ENCODE measurements at regions not wholly inside any gene's neighbourhood (a gene's known extent, or its start where the extent isn't known, plus 50 kb on each side); places are given as distances from the start of the nearest gene placed in this dataset.

DNA sequence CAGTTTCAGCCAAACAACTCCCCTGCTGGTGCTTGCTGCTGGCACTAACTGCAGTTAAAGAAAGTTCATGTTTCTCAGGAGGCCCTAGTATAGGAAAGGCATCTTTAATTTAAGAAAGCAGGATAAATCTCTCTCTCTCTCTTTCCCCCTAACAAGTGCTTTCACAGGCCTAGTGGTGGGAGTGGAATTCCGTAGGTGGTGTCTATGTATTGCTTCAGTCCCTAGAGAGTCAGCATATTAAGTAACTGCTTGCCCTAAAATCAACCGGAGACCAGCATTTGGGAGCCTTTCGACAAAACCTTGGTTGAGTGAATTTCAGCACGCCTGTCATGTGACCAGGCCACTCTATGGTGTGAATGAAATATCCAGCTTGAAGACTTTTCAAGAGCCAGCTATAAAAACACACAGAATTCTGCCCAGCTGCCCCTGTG lies 169.2 kb upstream of the TGFBR2 start:
- ATAC-seq = no peak
- no peaks in the 10 kb centered on the region for H3K9me3 ChIP-seq (ENCODE audit: control insufficient read depth, insufficient read depth, low read depth, low read length)
- H3K27me3 ChIP-seq (ENCODE audit: control insufficient read depth, insufficient read depth, low read length) = no peaks in the 10 kb centered on the region
- CTCF ChIA-PET = interaction anchor here (0.9 kb wide), 1 partner anchor 302 kb away, joined by 3 read pairs; no protein-coding TSS in a partner anchor
- no peak for DNase-seq (ENCODE audit: low read depth, low spot score)
- BruUV-seq (replicated peaks) = no TSS peak
- peak overlapping the region; percentile 34; the same call in 1 of the 2 replicates for H3K27ac ChIP-seq (ENCODE audit: low read length)
- H3K4me1 ChIP-seq (ENCODE audit: control insufficient read depth, insufficient read depth, low read length) = peaks cover 20% of the 10 kb centered on the region
- no peak overlapping the region for H3K4me3 ChIP-seq (ENCODE audit: low read depth in 2 of 2, low read length in 2 of 2)
- TF ChIP-seq TCF7L2 (IDR thresholded peaks at IDR 0.05; ENCODE audit: low read depth, low read length) = no peak
- no peak for TF ChIP-seq POLR2AphosphoS5 (IDR thresholded peaks at IDR 0.05; ENCODE audit: low read depth, low read length)
- in situ Hi-C loops (cut with HindIII; ENCODE audit: low pct_unique_long_range_greater_than_20kb, low sequenced_read_pairs) = no loop called here
- intact Hi-C loops (cut with micrococcal nuclease; ENCODE audit: unreplicated experiment) = no loop called here
- POLR2A ChIA-PET = no interaction called here
- no peaks in the 10 kb centered on the region; the same call in 1 of the 2 replicates for H3K36me3 ChIP-seq (ENCODE audit: control insufficient read depth, insufficient read depth, low read length)

DNA sequence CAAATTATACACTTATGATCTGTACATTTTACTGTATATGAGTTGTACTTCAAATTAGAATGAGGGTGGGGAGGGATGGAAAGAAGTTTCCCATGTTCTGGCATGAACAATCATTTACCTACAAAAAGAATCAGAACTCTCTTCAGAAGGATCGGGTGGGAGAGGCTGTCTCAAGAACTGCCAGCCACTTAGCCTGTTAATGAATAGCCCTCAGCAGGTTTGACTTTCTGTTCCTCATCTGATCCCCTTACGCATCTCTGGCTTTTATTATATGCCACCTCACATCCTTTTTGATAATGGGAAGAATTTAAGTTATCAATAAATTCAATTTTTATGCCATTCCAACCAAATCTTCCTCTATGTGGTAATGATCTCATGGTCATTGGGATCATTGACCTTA lies 168.3 kb upstream of the TGFBR2 start:
- BruUV-seq (replicated peaks) = no TSS peak
- in situ Hi-C loops (cut with HindIII; ENCODE audit: low pct_unique_long_range_greater_than_20kb, low sequenced_read_pairs) (no loop called here), intact Hi-C loops (cut with micrococcal nuclease; ENCODE audit: unreplicated experiment) (no loop called here)
- ChIA-PET CTCF (no interaction called here), POLR2A (no interaction called here)
- ATAC-seq (no peak), DNase-seq (ENCODE audit: low read depth, low spot score) (no peak)
- TF ChIP-seq SIN3A (IDR thresholded peaks at IDR 0.05; ENCODE audit: borderline replicate concordance, insufficient read depth, low read depth, low read length) = no peak
- TF ChIP-seq, protein P1, sequence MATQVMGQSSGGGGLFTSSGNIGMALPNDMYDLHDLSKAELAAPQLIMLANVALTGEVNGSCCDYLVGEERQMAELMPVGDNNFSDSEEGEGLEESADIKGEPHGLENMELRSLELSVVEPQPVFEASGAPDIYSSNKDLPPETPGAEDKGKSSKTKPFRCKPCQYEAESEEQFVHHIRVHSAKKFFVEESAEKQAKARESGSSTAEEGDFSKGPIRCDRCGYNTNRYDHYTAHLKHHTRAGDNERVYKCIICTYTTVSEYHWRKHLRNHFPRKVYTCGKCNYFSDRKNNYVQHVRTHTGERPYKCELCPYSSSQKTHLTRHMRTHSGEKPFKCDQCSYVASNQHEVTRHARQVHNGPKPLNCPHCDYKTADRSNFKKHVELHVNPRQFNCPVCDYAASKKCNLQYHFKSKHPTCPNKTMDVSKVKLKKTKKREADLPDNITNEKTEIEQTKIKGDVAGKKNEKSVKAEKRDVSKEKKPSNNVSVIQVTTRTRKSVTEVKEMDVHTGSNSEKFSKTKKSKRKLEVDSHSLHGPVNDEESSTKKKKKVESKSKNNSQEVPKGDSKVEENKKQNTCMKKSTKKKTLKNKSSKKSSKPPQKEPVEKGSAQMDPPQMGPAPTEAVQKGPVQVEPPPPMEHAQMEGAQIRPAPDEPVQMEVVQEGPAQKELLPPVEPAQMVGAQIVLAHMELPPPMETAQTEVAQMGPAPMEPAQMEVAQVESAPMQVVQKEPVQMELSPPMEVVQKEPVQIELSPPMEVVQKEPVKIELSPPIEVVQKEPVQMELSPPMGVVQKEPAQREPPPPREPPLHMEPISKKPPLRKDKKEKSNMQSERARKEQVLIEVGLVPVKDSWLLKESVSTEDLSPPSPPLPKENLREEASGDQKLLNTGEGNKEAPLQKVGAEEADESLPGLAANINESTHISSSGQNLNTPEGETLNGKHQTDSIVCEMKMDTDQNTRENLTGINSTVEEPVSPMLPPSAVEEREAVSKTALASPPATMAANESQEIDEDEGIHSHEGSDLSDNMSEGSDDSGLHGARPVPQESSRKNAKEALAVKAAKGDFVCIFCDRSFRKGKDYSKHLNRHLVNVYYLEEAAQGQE (IDR thresholded peaks at IDR 0.05; ENCODE audit: insufficient read depth in 1 of 2, low read depth in 2 of 2, low read length in 1 of 2) = no peak
- no peak for TF ChIP-seq POLR2AphosphoS5 (IDR thresholded peaks at IDR 0.05; ENCODE audit: low read depth, low read length)
- TF ChIP-seq, protein P2, sequence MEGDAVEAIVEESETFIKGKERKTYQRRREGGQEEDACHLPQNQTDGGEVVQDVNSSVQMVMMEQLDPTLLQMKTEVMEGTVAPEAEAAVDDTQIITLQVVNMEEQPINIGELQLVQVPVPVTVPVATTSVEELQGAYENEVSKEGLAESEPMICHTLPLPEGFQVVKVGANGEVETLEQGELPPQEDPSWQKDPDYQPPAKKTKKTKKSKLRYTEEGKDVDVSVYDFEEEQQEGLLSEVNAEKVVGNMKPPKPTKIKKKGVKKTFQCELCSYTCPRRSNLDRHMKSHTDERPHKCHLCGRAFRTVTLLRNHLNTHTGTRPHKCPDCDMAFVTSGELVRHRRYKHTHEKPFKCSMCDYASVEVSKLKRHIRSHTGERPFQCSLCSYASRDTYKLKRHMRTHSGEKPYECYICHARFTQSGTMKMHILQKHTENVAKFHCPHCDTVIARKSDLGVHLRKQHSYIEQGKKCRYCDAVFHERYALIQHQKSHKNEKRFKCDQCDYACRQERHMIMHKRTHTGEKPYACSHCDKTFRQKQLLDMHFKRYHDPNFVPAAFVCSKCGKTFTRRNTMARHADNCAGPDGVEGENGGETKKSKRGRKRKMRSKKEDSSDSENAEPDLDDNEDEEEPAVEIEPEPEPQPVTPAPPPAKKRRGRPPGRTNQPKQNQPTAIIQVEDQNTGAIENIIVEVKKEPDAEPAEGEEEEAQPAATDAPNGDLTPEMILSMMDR (IDR thresholded peaks at IDR 0.05) = no peak
- no peak for TF ChIP-seq TCF7L2 (IDR thresholded peaks at IDR 0.05; ENCODE audit: low read depth, low read length)
- H3K27me3 ChIP-seq (ENCODE audit: control insufficient read depth, insufficient read depth, low read length) = no peaks in the 10 kb centered on the region
- peak overlapping the region; percentile 31; the same call in 1 of the 2 replicates for H3K27ac ChIP-seq (ENCODE audit: low read length)
- no peak overlapping the region for H3K4me3 ChIP-seq (ENCODE audit: low read depth in 2 of 2, low read length in 2 of 2)
- H3K9me3 ChIP-seq (ENCODE audit: control insufficient read depth, insufficient read depth, low read depth, low read length) = no peaks in the 10 kb centered on the region
- no peaks in the 10 kb centered on the region; the same call in 1 of the 2 replicates for H3K36me3 ChIP-seq (ENCODE audit: control insufficient read depth, insufficient read depth, low read length)
- H3K4me1 ChIP-seq (ENCODE audit: control insufficient read depth, insufficient read depth, low read length) = peaks cover 20% of the 10 kb centered on the region

DNA sequence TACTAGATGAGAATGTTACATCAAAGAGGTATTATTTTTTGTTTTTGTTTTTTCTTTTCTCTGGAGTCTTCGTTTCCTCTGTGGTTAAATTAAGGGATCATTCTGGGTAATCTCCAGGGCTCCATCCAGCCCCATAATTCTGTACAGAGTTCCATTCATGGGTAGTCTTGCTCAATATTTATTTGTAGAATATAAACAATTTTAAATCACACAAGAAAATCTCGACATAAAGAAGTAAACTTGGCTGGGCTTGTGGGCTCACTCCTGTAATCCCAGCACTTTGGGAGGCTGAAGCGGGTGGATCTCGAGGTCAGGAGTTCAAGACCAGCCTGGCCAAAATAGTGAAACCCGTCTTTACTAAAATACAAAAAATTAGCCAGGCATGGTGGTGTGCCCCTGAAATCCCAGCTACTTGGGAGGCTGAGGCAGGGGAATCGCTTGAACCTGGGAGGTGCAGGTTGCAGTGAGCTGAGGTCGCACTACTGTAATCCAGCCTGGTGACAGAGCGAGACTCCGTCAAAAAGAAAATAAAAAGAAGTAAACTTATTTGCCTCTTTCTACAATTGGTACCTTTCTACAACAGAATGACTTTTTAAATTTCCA lies 166.8 kb upstream of the TGFBR2 start:
- no TSS peak for BruUV-seq (replicated peaks)
- peaks cover 20% of the 10 kb centered on the region for H3K4me1 ChIP-seq (ENCODE audit: control insufficient read depth, insufficient read depth, low read length)
- no peaks in the 10 kb centered on the region; the same call in 1 of the 2 replicates for H3K36me3 ChIP-seq (ENCODE audit: control insufficient read depth, insufficient read depth, low read length)
- ChIA-PET POLR2A (no interaction called here), CTCF (no interaction called here)
- H3K4me3 ChIP-seq (ENCODE audit: low read depth in 2 of 2, low read length in 2 of 2) = no peak overlapping the region
- ATAC-seq = no peak
- H3K27ac ChIP-seq (ENCODE audit: low read length) = peak overlapping the region; percentile 34; the same call in 1 of the 2 replicates
- DNase-seq (ENCODE audit: low read depth, low spot score) = no peak
- H3K27me3 ChIP-seq (ENCODE audit: control insufficient read depth, insufficient read depth, low read length) = no peaks in the 10 kb centered on the region
- H3K9me3 ChIP-seq (ENCODE audit: control insufficient read depth, insufficient read depth, low read depth, low read length) = no peaks in the 10 kb centered on the region
- TF ChIP-seq, protein P2 (IDR thresholded peaks at IDR 0.05) = no peak
- no peak for TF ChIP-seq POLR2AphosphoS5 (IDR thresholded peaks at IDR 0.05; ENCODE audit: low read depth, low read length)
- intact Hi-C loops (cut with micrococcal nuclease; ENCODE audit: unreplicated experiment) (no loop called here), in situ Hi-C loops (cut with HindIII; ENCODE audit: low pct_unique_long_range_greater_than_20kb, low sequenced_read_pairs) (no loop called here)

Data from Panc1 (cell line).